Memory B cell (primary cell): ENCODE measurements at regions not wholly inside any gene's neighbourhood (a gene's known extent, or its start where the extent isn't known, plus 50 kb on each side); places are given as distances from the start of the nearest gene placed in this dataset.

Source experiments
- ATAC-seq: fragments of 150-1000 bp; cut with Tn5 transposase; 2 replicates; pipeline ENCODE4 v1.10.0; 2021; ENCODE audit warnings: low read depth, mild to moderate bottlenecking, moderate library complexity
- DNase-seq, 2 donors: peaks; one replicate each; pipeline ENCODE4 v3.0.0; 2022; ENCODE audit warnings: low spot score in 2 of 2
- H3K27ac Mint-ChIP-seq: one replicate; pipeline ENCODE4 v1.8.0; 2022; ENCODE audit warnings: mild to moderate bottlenecking, moderate library complexity, mixed read lengths
- H3K27me3 Mint-ChIP-seq: one replicate; pipeline ENCODE4 v1.8.0; 2022; ENCODE audit warnings: mixed read lengths
- H3K36me3 Mint-ChIP-seq: one replicate; pipeline ENCODE4 v1.8.0; 2022; ENCODE audit warnings: mild to moderate bottlenecking, mixed read lengths
- H3K4me1 Mint-ChIP-seq: one replicate; pipeline ENCODE4 v1.8.0; 2022; ENCODE audit warnings: mixed read lengths
- H3K4me3 Mint-ChIP-seq: one replicate; pipeline ENCODE4 v1.8.0; 2022; ENCODE audit warnings: mild to moderate bottlenecking, moderate library complexity, mixed read lengths
- H3K9me3 Mint-ChIP-seq: one replicate; pipeline ENCODE4 v1.8.0; 2022; ENCODE audit warnings: mixed read lengths

- DNase-seq (no peak), ATAC-seq (no peak)
- H3K27ac Mint-ChIP-seq = no peak overlapping the region
- H3K4me1 Mint-ChIP-seq = no peaks in the 10 kb centered on the region
- H3K36me3 Mint-ChIP-seq = no peaks in the 10 kb centered on the region
- no peak overlapping the region for H3K4me3 Mint-ChIP-seq
- no peaks in the 10 kb centered on the region for H3K27me3 Mint-ChIP-seq
- no peaks in the 10 kb centered on the region for H3K9me3 Mint-ChIP-seq
These were observed 161.1 kb downstream of the BBOX1 start for GRCh38 chr11:27201454-27202302.

GRCh38 chr11:27200779-27201453, 160.3 kb downstream of the BBOX1 start:
- Mint-ChIP-seq H3K4me1 (no peaks in the 10 kb centered on the region), H3K36me3 (no peaks in the 10 kb centered on the region), H3K9me3 (no peaks in the 10 kb centered on the region), H3K27ac (no peak overlapping the region), H3K4me3 (no peak overlapping the region), H3K27me3 (no peaks in the 10 kb centered on the region)
- DNase-seq = no peak
- ATAC-seq = no peak

DNA sequence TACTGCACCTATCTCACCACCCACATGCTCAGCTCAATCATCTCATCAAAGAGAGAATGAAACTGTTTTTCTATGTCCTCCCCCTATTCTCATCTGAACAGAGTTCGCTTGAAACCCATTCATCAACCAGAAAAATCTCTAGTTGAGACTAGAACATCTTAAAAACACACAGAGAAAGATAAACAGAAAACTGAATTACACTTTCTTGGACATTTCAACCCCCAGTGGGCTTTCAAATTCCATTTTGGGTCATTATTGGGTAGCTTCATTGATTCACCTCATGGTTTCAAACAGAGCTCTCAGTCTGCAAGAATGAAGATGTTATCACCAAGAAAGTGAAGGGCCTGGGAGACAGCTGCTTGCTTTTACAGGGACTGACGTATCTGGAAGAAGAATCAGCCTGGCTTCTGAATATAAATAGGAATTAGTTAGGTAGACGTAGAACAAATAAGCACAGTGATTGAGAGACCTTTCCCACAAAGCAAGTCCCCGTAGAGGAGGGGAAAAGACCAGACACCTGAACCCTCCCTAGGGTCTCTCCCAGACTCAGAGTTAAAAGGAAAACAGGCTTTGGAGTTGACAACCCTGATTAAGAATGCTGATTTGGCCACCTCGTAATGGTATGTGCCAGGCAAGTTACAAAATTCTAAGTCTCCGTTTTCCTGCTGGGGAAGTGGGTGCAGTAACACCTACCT, 155.7 kb downstream of the BBOX1 start:
- Mint-ChIP-seq H3K27me3 (peaks cover 2% of the 10 kb centered on the region), H3K9me3 (no peaks in the 10 kb centered on the region), H3K27ac (no peak overlapping the region), H3K4me1 (no peaks in the 10 kb centered on the region), H3K36me3 (no peaks in the 10 kb centered on the region), H3K4me3 (no peak overlapping the region)
- ATAC-seq (no peak), DNase-seq (no peak)

DNA sequence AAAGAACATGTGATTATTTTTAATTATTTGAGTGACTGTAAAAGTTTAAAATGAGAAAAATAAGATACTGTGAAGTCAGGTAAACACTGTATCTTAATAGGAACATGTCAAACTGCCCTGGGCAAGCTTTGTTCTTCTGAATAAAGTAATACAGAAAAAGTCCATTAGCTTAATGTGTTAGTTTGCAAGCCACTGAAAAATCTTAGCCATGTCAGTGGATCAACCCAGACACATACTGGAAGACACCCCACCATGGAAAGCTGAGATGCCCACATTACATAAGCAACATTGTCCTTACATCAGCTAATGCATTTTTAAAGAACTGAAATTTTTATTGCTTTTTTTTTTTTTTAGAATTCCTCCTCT, 155.2 kb downstream of the BBOX1 start:
- Mint-ChIP-seq H3K4me3 (no peak overlapping the region), H3K9me3 (no peaks in the 10 kb centered on the region), H3K4me1 (no peaks in the 10 kb centered on the region), H3K36me3 (no peaks in the 10 kb centered on the region), H3K27ac (no peak overlapping the region), H3K27me3 (peaks cover 4% of the 10 kb centered on the region)
- ATAC-seq (no peak), DNase-seq (no peak)

GRCh38 chr11:27194976-27195375, 154.4 kb downstream of the BBOX1 start:
- Mint-ChIP-seq H3K36me3 (no peaks in the 10 kb centered on the region), H3K9me3 (no peaks in the 10 kb centered on the region), H3K4me3 (no peak overlapping the region), H3K27me3 (peaks cover 6% of the 10 kb centered on the region), H3K27ac (no peak overlapping the region), H3K4me1 (no peaks in the 10 kb centered on the region)
- DNase-seq = no peak
- ATAC-seq = no peak

DNA sequence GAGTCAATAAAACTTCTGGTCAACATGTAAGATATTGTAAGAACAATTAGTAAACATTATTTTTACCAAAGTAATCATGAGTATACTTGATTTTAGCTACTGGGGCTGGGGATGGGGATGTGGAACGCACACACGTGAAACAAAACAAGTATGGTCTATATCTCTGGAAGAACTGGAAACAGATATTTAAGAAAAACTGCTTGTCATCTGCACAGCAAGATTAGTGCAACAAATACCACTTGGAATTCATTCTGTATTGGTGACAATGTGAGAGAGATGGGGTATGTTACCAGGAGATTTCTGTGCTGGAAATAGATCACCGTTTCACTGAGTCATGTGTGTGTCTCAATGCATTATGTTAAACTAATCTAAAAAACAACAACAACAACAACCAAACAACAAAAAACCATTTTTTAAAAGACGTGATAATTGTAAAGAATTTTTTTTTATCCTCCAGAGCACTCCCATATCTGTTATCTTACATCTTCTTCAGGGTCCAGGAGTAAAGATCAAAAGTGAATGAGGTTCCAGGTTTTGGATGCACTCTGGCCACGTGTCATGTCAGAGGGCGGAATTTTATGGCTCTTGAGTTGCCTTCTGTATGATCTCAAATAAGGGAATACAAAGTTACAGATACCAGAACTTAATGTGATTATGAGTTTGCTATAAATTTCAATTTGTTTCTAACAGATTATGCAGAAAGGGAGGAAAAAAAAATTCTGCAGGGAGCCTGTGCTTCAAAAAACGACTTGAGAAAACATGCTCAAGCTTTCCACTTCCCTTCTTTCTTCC, 153.0 kb downstream of the BBOX1 start:
- no peaks in the 10 kb centered on the region for H3K9me3 Mint-ChIP-seq
- no peaks in the 10 kb centered on the region for H3K4me1 Mint-ChIP-seq
- no peak overlapping the region for H3K27ac Mint-ChIP-seq
- no peaks in the 10 kb centered on the region for H3K36me3 Mint-ChIP-seq
- peaks cover 8% of the 10 kb centered on the region for H3K27me3 Mint-ChIP-seq
- ATAC-seq (no peak), DNase-seq (no peak)
- no peak overlapping the region for H3K4me3 Mint-ChIP-seq

GRCh38 chr11:27192184-27192583, 151.6 kb downstream of the BBOX1 start:
- H3K36me3 Mint-ChIP-seq = no peaks in the 10 kb centered on the region
- H3K9me3 Mint-ChIP-seq = no peaks in the 10 kb centered on the region
- no peak overlapping the region for H3K4me3 Mint-ChIP-seq

DNA sequence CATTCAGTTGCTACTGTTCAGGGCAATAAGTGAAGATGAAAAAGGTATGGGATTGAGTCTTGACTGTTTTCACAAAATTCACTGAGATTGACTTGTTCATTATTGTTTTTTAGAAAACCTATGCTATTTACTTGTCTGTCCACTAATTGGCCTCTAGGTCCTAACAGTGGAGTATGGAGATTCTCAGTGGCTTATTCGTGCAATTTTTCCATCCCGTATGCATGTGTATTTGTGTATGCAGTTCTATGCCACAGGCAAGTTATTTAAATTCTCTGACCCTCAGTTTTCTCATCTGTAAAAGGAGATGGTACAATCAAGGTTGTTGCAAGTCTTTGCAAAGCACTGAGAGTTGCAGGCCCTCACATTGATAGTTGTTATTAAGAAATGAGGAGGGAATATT, 151.0 kb downstream of the BBOX1 start:
- Mint-ChIP-seq H3K36me3 (no peaks in the 10 kb centered on the region), H3K27ac (no peak overlapping the region)
- no peak for ATAC-seq

More at GRCh38 chr11:27192184-27192583, 151.6 kb downstream of the BBOX1 start:
- H3K4me1 Mint-ChIP-seq = no peaks in the 10 kb centered on the region
- no peak overlapping the region for H3K27ac Mint-ChIP-seq
- no peak for ATAC-seq
- peaks cover 9% of the 10 kb centered on the region for H3K27me3 Mint-ChIP-seq
- DNase-seq = no peak

DNA sequence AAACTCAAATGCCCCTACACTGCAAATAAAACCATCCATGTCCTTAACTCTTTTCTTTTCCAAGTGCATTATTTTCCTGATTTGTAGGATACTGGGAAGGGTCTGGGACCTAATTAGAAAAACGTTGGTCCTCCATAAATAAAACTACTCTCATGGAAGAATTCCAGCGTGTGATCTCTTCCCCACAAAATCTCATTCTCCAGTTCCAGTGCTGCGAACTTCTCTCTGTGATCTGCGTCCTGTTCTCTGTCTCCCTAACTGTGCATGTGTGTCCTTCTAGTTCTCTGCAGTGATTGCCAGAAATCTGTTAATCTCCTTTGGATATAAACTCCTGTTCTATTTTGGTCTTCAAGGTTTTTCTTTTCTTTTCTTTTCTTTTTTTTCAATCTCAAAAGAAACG, 148.1 kb downstream of the BBOX1 start:
- H3K4me3 Mint-ChIP-seq = no peak overlapping the region
- no peak for DNase-seq
- no peaks in the 10 kb centered on the region for H3K4me1 Mint-ChIP-seq
- no peaks in the 10 kb centered on the region for H3K9me3 Mint-ChIP-seq
- H3K36me3 Mint-ChIP-seq = no peaks in the 10 kb centered on the region
- ATAC-seq = no peak
- peaks cover 7% of the 10 kb centered on the region for H3K27me3 Mint-ChIP-seq
- H3K27ac Mint-ChIP-seq = no peak overlapping the region

More for the DNA sequence above, 151.0 kb downstream of the BBOX1 start:
- H3K9me3 Mint-ChIP-seq = no peaks in the 10 kb centered on the region
- no peak for DNase-seq
- peaks cover 9% of the 10 kb centered on the region for H3K27me3 Mint-ChIP-seq
- no peaks in the 10 kb centered on the region for H3K4me1 Mint-ChIP-seq
- H3K4me3 Mint-ChIP-seq = no peak overlapping the region

DNA sequence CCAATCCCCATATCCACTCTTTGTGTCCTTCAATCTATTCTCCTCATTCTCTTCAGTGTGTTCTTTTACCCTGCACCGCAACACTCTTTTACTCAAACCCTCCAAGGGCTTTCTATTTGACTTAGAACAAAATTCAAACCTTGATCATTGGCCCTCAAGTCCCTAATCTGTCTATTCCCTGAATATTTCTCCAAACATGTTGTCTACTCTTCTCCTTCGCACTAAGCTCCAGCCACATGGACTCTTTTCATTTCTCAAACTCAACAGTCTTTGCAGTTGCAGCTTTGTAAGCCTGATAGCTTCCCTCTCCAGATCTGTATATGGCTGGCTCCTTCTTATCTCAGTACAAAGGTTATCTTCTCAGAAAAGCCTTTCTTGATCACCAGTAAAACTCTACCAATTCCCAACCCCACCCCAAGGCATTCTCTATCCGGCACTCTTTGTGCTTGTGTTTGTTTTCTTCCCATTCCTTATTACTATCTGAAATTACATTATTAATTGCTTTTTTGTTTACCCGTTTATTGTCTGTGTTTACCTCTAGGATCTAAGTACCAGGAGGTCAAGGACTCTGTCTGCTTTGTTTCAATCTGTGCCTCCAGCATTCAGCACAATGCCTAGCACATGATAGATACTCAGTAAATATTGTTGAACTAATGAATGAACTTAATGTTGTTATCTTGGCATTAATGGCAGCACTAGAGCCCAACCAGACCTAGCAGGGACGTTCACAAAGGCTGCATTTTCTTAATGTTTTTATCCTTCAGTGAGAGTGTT, 147.4 kb downstream of the BBOX1 start:
- H3K9me3 Mint-ChIP-seq = no peaks in the 10 kb centered on the region
- peaks cover 7% of the 10 kb centered on the region for H3K27me3 Mint-ChIP-seq
- no peak overlapping the region for H3K27ac Mint-ChIP-seq
- ATAC-seq (no peak), DNase-seq (no peak)
- H3K36me3 Mint-ChIP-seq = no peaks in the 10 kb centered on the region
- no peaks in the 10 kb centered on the region for H3K4me1 Mint-ChIP-seq
- H3K4me3 Mint-ChIP-seq = no peak overlapping the region

- DNase-seq (no peak), ATAC-seq (no peak)
- H3K9me3 Mint-ChIP-seq = no peaks in the 10 kb centered on the region
- H3K27me3 Mint-ChIP-seq = peaks cover 7% of the 10 kb centered on the region
- no peaks in the 10 kb centered on the region for H3K4me1 Mint-ChIP-seq
- H3K36me3 Mint-ChIP-seq = no peaks in the 10 kb centered on the region
- H3K4me3 Mint-ChIP-seq = no peak overlapping the region
- no peak overlapping the region for H3K27ac Mint-ChIP-seq
These were observed 146.6 kb downstream of the BBOX1 start for GRCh38 chr11:27187075-27187847.

GRCh38 chr11:27186580-27186979, 146.0 kb downstream of the BBOX1 start:
- ATAC-seq (no peak), DNase-seq (no peak)
- H3K9me3 Mint-ChIP-seq = no peaks in the 10 kb centered on the region
- H3K4me1 Mint-ChIP-seq = no peaks in the 10 kb centered on the region
- no peaks in the 10 kb centered on the region for H3K36me3 Mint-ChIP-seq
- peaks cover 7% of the 10 kb centered on the region for H3K27me3 Mint-ChIP-seq
- H3K27ac Mint-ChIP-seq = no peak overlapping the region
- no peak overlapping the region for H3K4me3 Mint-ChIP-seq
